Esophagus mucosa (tissue), 1 donor: ENCODE measurements at regions not wholly inside any gene's neighbourhood (a gene's known extent, or its start where the extent isn't known, plus 50 kb on each side); places are given as distances from the start of the nearest gene placed in this dataset.

ENCODE experiments used
- ATAC-seq: fragments of 200-7000 bp; cut with Tn5 transposase; one replicate; pipeline ENCODE4 v1.9.1; 2020
- donor health status: DM: yes; HTN: yes; CAD: no.

GRCh38 chr5:5932824-5933223, 445.5 kb downstream of the MED10 start:
- no peak for ATAC-seq

GRCh38 chr5:5930561-5930960, 447.8 kb downstream of the MED10 start:
- no peak for ATAC-seq

- no peak for ATAC-seq
Measured at GRCh38 chr5:5929291-5930020, 448.9 kb downstream of the MED10 start.

- ATAC-seq, result no peak
Measured at GRCh38 chr5:5925191-5925590, 453.2 kb downstream of the MED10 start.

- ATAC-seq, result no peak
Measured at GRCh38 chr5:5919411-5919810, 458.9 kb downstream of the MED10 start.

GRCh38 chr5:5906778-5907177, 471.6 kb downstream of the MED10 start:
- ATAC-seq, result no peak

- ATAC-seq, result no peak
Measured at GRCh38 chr5:5905186-5905585, 473.2 kb downstream of the MED10 start.

GRCh38 chr5:5904113-5904512, 474.2 kb downstream of the MED10 start:
- ATAC-seq, result no peak

- no peak for ATAC-seq
Measured at GRCh38 chr5:5902678-5903646, 475.4 kb downstream of the MED10 start.

GRCh38 chr5:5900350-5900749, 477.9 kb downstream of the ICE1 start:
- ATAC-seq, result no peak

GRCh38 chr5:5899716-5900115, 477.2 kb downstream of the ICE1 start:
- no peak for ATAC-seq

- no peak for ATAC-seq
Measured at GRCh38 chr5:5888284-5888683, 465.8 kb downstream of the ICE1 start.

GRCh38 chr5:5887833-5888232, 465.4 kb downstream of the ICE1 start:
- ATAC-seq, result no peak

- ATAC-seq, result peak; percentile 87
Measured at GRCh38 chr5:5886812-5887486, 464.5 kb downstream of the ICE1 start.

- ATAC-seq, result no peak
Measured at GRCh38 chr5:5886353-5886752, 463.9 kb downstream of the ICE1 start.

- no peak for ATAC-seq
Measured at GRCh38 chr5:5885782-5886181, 463.3 kb downstream of the ICE1 start.

- no peak for ATAC-seq
Measured at GRCh38 chr5:5884593-5884992, 462.1 kb downstream of the ICE1 start.

GRCh38 chr5:5883562-5883961, 461.1 kb downstream of the ICE1 start:
- ATAC-seq, result no peak

GRCh38 chr5:5883146-5883545, 460.7 kb downstream of the ICE1 start:
- ATAC-seq, result no peak

- ATAC-seq, result no peak
Measured at GRCh38 chr5:5882706-5883105, 460.2 kb downstream of the ICE1 start.

- peak; percentile 13 for ATAC-seq
Measured at GRCh38 chr5:5881294-5881693, 458.8 kb downstream of the ICE1 start.

- no peak for ATAC-seq
Measured at GRCh38 chr5:5880077-5880763, 457.7 kb downstream of the ICE1 start.

GRCh38 chr5:5857396-5857795, 434.9 kb downstream of the ICE1 start:
- no peak for ATAC-seq
